ENCODE measurements at regions not wholly inside any gene's neighbourhood (a gene's known extent, or its start where the extent isn't known, plus 50 kb on each side); places are given as distances from the start of the nearest gene placed in this dataset.

- no peak overlapping the region for H2BK5ac ChIP-seq (ENCODE audit: insufficient read length, low read length)
- WGBS (ENCODE audit: extremely low coverage, insufficient read length, low lambda C conversion rate) = no CpG with 5 or more reads among the region's 3 CpGs
- H3K4me3 Mint-ChIP-seq = no peak overlapping the region
- H3K36me3 Mint-ChIP-seq (ENCODE audit: insufficient read depth in 1 of 3, low read depth in 3 of 3) = no peaks in the 10 kb centered on the region
- no peaks in the 10 kb centered on the region for H3K23me2 ChIP-seq (ENCODE audit: insufficient read length, low read depth, low read length, poor library complexity, severe bottlenecking)
- no peak overlapping the region for H3K27ac Mint-ChIP-seq
- no peak overlapping the region for H4K91ac ChIP-seq (ENCODE audit: insufficient read length, low read depth, low read length)
- H4K8ac ChIP-seq (replicated peaks; ENCODE audit: insufficient read length, low read depth, low read length) = no peak overlapping the region
- H3K9me3 Mint-ChIP-seq = no peaks in the 10 kb centered on the region
- no peaks in the 10 kb centered on the region for H3K4me1 Mint-ChIP-seq
- no peaks in the 10 kb centered on the region for H3K79me1 ChIP-seq (ENCODE audit: insufficient read depth, low read depth, low read length, poor library complexity, severe bottlenecking)
- H3K4ac ChIP-seq (ENCODE audit: low read depth, low read length) = no peak overlapping the region
- no peak overlapping the region for H2AK5ac ChIP-seq (ENCODE audit: insufficient read length, low read length)
- H3T11ph ChIP-seq (ENCODE audit: low read length) = no peak overlapping the region
- no peaks in the 10 kb centered on the region for H3K9me3 ChIP-seq (ENCODE audit: control insufficient read depth, low read depth, low read length)
- H2AFZ ChIP-seq (ENCODE audit: low read length) = no peak overlapping the region
- TF ChIP-seq CTCF (conservative IDR thresholded peaks at IDR 0.05) = no peak
- H3K4me1 ChIP-seq (ENCODE audit: insufficient read depth, low read length) = no peaks in the 10 kb centered on the region
- H3K27ac ChIP-seq (ENCODE audit: insufficient read length, low read depth, low read length) = no peak overlapping the region
- no peak overlapping the region for H2BK12ac ChIP-seq (ENCODE audit: insufficient read length, low read depth, low read length)
- no peak overlapping the region for H3K14ac ChIP-seq (ENCODE audit: insufficient read depth, low read length)
- H3K23ac ChIP-seq (ENCODE audit: insufficient read length, low read depth, low read length) = no peak overlapping the region
- no peak overlapping the region for H2BK120ac ChIP-seq (ENCODE audit: low read depth, low read length, poor library complexity, severe bottlenecking)
- H3K9ac ChIP-seq (ENCODE audit: extremely low read depth, insufficient read length, low read length) = no peak overlapping the region
- no peak overlapping the region for H4K5ac ChIP-seq (ENCODE audit: insufficient read length, low read depth, low read length)
- no peak for DNase-seq
- H3K79me2 ChIP-seq (ENCODE audit: insufficient read depth, low read length) = no peaks in the 10 kb centered on the region
- no peak overlapping the region for H3K56ac ChIP-seq (ENCODE audit: insufficient read length, low read depth, low read length)
- no peak overlapping the region for H2BK15ac ChIP-seq (ENCODE audit: low read depth, low read length)
- H2BK20ac ChIP-seq (ENCODE audit: low read depth, low read length, poor library complexity, severe bottlenecking) = no peak overlapping the region
- H3K4me2 ChIP-seq (ENCODE audit: insufficient read depth, insufficient read length, low read length) = no peak overlapping the region
- H3K18ac ChIP-seq (ENCODE audit: insufficient read length, low read depth, low read length) = no peak overlapping the region
- no peaks in the 10 kb centered on the region for H3K27me3 ChIP-seq (ENCODE audit: insufficient read depth, low read length)
- H3K27me3 Mint-ChIP-seq (ENCODE audit: low read depth) = no peaks in the 10 kb centered on the region
- H4K20me1 ChIP-seq (ENCODE audit: control insufficient read depth, insufficient read depth, insufficient read length) = no peaks in the 10 kb centered on the region
Observed at GRCh38 chr2:146161256-146161882, 1641.5 kb upstream of the ZEB2 start.
